GM10266 (cell line): ENCODE measurements at regions not wholly inside any gene's neighbourhood (a gene's known extent, or its start where the extent isn't known, plus 50 kb on each side); places are given as distances from the start of the nearest gene placed in this dataset.

ENCODE experiments used
- DNase-seq: peaks from one replicate; pipeline ENCODE4 v3.0.0; 2012; ENCODE audit errors: extremely low spot score
- CTCF ChIP-seq: IDR thresholded peaks from 2 replicates; pipeline ENCODE4 v1.5.1; 2012; ENCODE audit warnings: mild to moderate bottlenecking, low read depth; ENCODE audit not compliant: control insufficient read depth, insufficient read depth; ENCODE audit errors: missing control alignments

DNA sequence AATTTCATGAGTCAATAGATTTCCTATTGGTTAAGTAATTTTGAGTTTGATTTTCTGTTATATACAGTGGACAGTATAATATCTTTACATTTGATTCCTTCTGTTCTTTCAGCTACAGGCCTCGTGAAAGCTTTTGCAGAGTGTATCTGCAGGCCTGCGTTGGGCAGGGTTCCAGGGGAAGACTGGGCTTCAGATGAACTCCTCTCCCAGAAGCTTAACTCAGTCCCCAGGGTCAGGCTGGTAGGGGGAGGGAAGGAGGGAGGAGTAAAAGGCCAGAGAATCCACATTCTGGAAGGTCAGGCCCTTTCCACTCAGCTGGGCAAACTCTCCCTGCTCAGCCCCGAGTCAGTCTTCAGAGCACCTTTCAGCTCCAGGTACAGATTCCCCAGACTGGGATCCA is 100.4 kb upstream of the NECTIN1 start:
- no peak for DNase-seq

GRCh38 chr11:119828819-119829218 is 99.8 kb upstream of the NECTIN1 start:
- DNase-seq: no peak
- TF ChIP-seq CTCF: no peak

More for the DNA sequence above, 100.4 kb upstream of the NECTIN1 start:
- no peak for TF ChIP-seq CTCF

DNA sequence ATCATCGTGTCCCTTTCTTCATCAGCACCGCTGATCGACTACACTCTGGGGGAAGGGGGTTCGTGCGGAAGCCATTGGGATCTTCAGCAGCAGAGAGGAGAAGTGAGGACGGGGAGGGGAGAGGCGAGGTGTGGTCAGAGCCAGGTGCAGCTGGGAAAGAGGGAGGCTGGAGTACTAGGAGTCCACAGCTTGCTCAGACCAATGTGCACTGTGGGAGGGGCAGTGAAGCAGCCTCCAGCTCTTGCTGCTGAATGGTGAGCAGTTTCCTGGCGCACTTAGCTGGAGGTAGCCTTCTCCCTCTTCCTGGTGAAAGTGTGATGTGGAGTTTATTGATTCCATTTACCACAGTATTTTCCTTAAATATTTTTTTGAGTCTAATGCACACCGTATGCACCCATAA is 99.0 kb upstream of the NECTIN1 start:
- no peak for TF ChIP-seq CTCF
- DNase-seq: no peak

- no peak for TF ChIP-seq CTCF
- DNase-seq: no peak
These were observed 98.1 kb upstream of the NECTIN1 start for GRCh38 chr11:119827113-119827512.

DNA sequence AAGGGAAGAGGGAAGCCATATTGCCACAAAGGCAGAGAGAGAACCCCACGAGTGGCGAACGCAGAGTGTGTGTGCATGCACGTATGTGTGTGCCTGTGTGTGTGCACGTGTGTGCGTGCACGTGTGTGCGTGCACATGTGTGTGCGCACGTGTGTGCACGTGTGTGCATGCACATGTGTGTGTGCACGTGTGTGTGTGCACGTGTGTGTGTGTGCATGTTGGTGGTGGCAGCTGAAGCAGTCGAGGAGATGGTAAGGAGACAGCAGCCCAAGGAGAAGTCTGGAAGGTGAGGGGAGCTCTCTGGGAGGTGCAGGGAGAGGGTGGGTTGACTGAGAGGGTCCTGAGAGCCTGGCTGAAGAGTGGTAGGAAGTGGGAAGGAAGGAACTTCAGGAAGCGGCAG is 94.1 kb upstream of the NECTIN1 start:
- no peak for TF ChIP-seq CTCF
- DNase-seq: no peak

GRCh38 chr11:119816660-119817059 is 87.7 kb upstream of the NECTIN1 start:
- TF ChIP-seq CTCF: no peak
- no peak for DNase-seq

GRCh38 chr11:119814766-119815165 is 85.8 kb upstream of the NECTIN1 start:
- TF ChIP-seq CTCF: no peak
- no peak for DNase-seq
